DND-41 (cell line): ENCODE measurements at regions not wholly inside any gene's neighbourhood (a gene's known extent, or its start where the extent isn't known, plus 50 kb on each side); places are given as distances from the start of the nearest gene placed in this dataset.

Source experiments
- ATAC-seq: fragments of 200-7000 bp; cut with Tn5 transposase; 3 replicates; pipeline ENCODE4 v1.9.1; 2021; ENCODE audit warnings: low read depth; ENCODE audit not compliant: insufficient read depth
- DNase-seq: peaks from one replicate; pipeline ENCODE4 v3.0.0-alpha.2; 2020
- H2AFZ ChIP-seq: 2 replicates; pipeline ENCODE4 v1.6.0; 2012; ENCODE audit warnings: low read depth, low read length
- H3K27ac ChIP-seq: 2 replicates; pipeline ENCODE4 v1.5.1; 2012; ENCODE audit warnings: low read length, inconsistent platforms
- H3K27me3 ChIP-seq: fragments of 200-600 bp; sonication (generic); 2 replicates; pipeline ENCODE4 v1.6.0; 2012; ENCODE audit warnings: low read length, mild to moderate bottlenecking, inconsistent platforms; ENCODE audit not compliant: insufficient read depth, poor library complexity
- H3K36me3 ChIP-seq: 2 replicates; pipeline ENCODE4 v1.5.1; 2012; ENCODE audit warnings: low read length, inconsistent platforms; ENCODE audit not compliant: insufficient read depth
- H3K4me1 ChIP-seq: 2 replicates; pipeline ENCODE4 v1.5.1; 2012; ENCODE audit warnings: mild to moderate bottlenecking, low read length; ENCODE audit not compliant: insufficient read depth
- H3K4me2 ChIP-seq: 2 replicates; pipeline ENCODE4 v1.6.0; 2012; ENCODE audit warnings: mild to moderate bottlenecking, moderate library complexity, low read length, inconsistent platforms; ENCODE audit not compliant: insufficient read depth
- H3K4me3 ChIP-seq, 2 experiments: fragments of 200-600 bp in 1 of 2; shearing (Covaris generic) in 1 of 2; 2 replicates each; pipeline ENCODE4 v1.5.1; 2012 to 2016; ENCODE audit warnings: inconsistent platforms in 2 of 2, low read length in 2 of 2, mild to moderate bottlenecking in 2 of 2, low read depth in 1 of 2, moderate library complexity in 1 of 2
- H3K79me2 ChIP-seq: 2 replicates; pipeline ENCODE4 v1.6.0; 2012; ENCODE audit warnings: low read length, inconsistent platforms; ENCODE audit not compliant: insufficient read depth
- H3K9ac ChIP-seq: 2 replicates; pipeline ENCODE4 v1.6.0; 2012; ENCODE audit warnings: low read depth, mild to moderate bottlenecking, inconsistent platforms, low read length, moderate library complexity
- H3K9me3 ChIP-seq: 2 replicates; pipeline ENCODE4 v1.5.1; 2012; ENCODE audit warnings: low read length, moderate library complexity, mild to moderate bottlenecking, inconsistent platforms; ENCODE audit not compliant: insufficient read depth, severe bottlenecking
- H4K20me1 ChIP-seq: 2 replicates; pipeline ENCODE4 v1.6.0; 2012; ENCODE audit warnings: low read length; ENCODE audit not compliant: insufficient read depth
- EZH2 ChIP-seq: IDR thresholded peaks from 3 replicates; pipeline ENCODE4 v1.6.1; 2012; ENCODE audit warnings: borderline replicate concordance, low read depth, mild to moderate bottlenecking, moderate library complexity, low read length, inconsistent platforms; ENCODE audit not compliant: severe bottlenecking
- TF ChIP-seq, protein P1 (sequence below): IDR thresholded peaks from 2 replicates; pipeline ENCODE4 v1.5.1; 2012; ENCODE audit warnings: borderline replicate concordance, low read length, moderate library complexity, mild to moderate bottlenecking; ENCODE audit not compliant: poor library complexity, severe bottlenecking; ENCODE audit errors: extremely low read depth

DNA sequence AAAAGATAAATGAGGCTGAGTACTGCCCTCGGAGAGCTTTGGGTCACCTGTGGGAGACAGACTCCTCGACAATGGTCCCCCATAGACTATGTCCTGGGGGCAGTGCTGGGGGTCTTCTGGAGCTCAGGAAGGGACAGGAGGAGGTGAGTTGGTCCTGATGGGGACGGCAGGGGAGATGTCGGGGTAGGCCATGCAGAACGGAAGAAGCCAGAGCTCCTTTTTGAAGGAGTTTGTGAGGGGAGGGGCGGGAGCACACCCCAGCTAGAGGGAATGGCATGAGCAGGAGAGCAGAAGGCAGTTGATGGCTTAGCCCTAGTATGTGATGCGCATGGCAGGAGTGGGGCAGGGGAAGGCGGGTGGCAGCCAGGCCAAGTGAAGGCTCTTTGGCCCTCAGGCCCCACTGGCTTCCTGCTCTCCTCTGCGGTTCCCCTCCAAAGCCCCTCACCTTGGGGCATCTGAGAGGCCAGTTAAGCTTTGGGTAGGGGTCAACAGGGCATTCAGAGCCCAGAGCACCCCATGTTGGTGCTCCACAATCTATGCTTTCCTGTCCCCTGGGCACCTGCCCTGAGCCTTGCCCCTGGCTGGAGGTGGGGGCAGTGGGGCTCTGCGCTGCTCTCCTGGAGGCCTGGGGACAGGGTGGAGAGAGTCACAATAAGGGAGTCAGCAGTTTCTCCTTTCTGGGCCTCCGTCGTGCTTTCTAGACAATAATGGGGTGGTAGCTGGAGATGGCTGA is 179.3 kb downstream of the SMAD6 start:
- Histone ChIP-seq H3K27me3 (no peaks in the 10 kb centered on the region), H3K9me3 (no peaks in the 10 kb centered on the region), H2AFZ (no peak overlapping the region), H3K79me2 (no peaks in the 10 kb centered on the region), H3K9ac (no peak overlapping the region), H3K4me3 (no peak overlapping the region), H3K36me3 (no peaks in the 10 kb centered on the region), H3K4me2 (no peak overlapping the region), H3K4me1 (no peaks in the 10 kb centered on the region), H4K20me1 (no peaks in the 10 kb centered on the region), H3K27ac (no peak overlapping the region)
- ATAC-seq (no peak), DNase-seq (no peak)
- no peak for TF ChIP-seq EZH2
- TF ChIP-seq, protein P1, sequence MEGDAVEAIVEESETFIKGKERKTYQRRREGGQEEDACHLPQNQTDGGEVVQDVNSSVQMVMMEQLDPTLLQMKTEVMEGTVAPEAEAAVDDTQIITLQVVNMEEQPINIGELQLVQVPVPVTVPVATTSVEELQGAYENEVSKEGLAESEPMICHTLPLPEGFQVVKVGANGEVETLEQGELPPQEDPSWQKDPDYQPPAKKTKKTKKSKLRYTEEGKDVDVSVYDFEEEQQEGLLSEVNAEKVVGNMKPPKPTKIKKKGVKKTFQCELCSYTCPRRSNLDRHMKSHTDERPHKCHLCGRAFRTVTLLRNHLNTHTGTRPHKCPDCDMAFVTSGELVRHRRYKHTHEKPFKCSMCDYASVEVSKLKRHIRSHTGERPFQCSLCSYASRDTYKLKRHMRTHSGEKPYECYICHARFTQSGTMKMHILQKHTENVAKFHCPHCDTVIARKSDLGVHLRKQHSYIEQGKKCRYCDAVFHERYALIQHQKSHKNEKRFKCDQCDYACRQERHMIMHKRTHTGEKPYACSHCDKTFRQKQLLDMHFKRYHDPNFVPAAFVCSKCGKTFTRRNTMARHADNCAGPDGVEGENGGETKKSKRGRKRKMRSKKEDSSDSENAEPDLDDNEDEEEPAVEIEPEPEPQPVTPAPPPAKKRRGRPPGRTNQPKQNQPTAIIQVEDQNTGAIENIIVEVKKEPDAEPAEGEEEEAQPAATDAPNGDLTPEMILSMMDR: no peak

DNA sequence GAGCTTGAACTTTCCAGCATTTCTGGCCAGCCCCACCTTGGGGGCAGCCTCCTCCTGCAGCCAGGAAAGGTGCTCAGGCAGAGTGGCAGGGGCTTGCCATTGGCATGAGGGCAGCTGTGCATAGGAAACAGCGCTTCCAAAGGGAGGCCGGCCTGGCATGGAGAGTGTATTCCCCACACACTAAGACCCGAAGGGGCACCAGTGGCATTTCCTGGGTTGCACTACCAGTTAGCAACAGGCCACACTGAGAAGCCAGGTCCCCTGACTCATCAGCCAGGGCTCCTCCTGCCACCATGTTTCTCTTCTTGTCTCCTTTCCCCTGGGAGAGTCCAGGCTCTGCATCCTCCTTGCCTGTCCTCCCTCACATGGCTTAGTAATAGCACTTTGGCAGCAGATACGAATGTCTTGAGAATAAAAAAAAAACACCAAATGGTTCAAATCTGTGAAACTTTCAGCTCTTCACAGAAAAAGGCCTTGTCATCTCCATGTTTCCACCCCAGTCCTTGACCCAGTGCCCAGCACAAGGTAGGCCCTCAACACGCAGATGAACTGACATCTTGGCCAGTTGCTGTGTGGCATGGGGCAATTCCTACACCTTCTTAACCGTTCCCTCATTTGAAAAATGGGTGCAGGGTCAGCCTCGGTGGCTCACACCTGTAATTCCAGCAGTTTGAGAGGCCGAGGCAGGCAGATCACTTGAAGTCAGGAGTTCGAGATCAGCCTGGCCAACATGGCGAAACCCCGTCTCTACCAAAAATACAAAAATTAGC is 180.4 kb downstream of the SMAD6 start:
- Histone ChIP-seq H3K4me1 (no peaks in the 10 kb centered on the region), H3K27me3 (no peaks in the 10 kb centered on the region), H3K36me3 (no peaks in the 10 kb centered on the region), H3K4me3 (no peak overlapping the region), H3K79me2 (no peaks in the 10 kb centered on the region), H2AFZ (no peak overlapping the region), H3K27ac (no peak overlapping the region), H3K9ac (no peak overlapping the region), H4K20me1 (no peaks in the 10 kb centered on the region), H3K4me2 (no peak overlapping the region), H3K9me3 (no peaks in the 10 kb centered on the region)
- ATAC-seq (no peak), DNase-seq (no peak)
- TF ChIP-seq EZH2: no peak
- TF ChIP-seq, protein P1: no peak

GRCh38 chr15:66883284-66883911 is 181.4 kb downstream of the SMAD6 start:
- Histone ChIP-seq H4K20me1 (no peaks in the 10 kb centered on the region), H3K4me1 (no peaks in the 10 kb centered on the region), H3K4me3 (no peak overlapping the region), H3K36me3 (no peaks in the 10 kb centered on the region), H2AFZ (no peak overlapping the region), H3K9me3 (no peaks in the 10 kb centered on the region), H3K9ac (no peak overlapping the region), H3K4me2 (no peak overlapping the region), H3K27me3 (no peaks in the 10 kb centered on the region), H3K27ac (no peak overlapping the region), H3K79me2 (no peaks in the 10 kb centered on the region)
- ATAC-seq (no peak), DNase-seq (no peak)
- no peak for TF ChIP-seq EZH2
- TF ChIP-seq, protein P1: no peak
